Kidney (tissue), 13 donors: ENCODE measurements at regions not wholly inside any gene's neighbourhood (a gene's known extent, or its start where the extent isn't known, plus 50 kb on each side); places are given as distances from the start of the nearest gene placed in this dataset.

Source experiments
- DNase-seq, 5 donors: peaks; one replicate each; pipeline ENCODE4 v3.0.0-alpha.2; 2013 to 2020
- FAIRE-seq: peaks from 2 replicates; lab custom pipeline; 2012; peaks lifted over from hg19 to GRCh38; lab: Jason Lieb, UNC
- H3K27ac ChIP-seq, 2 donors: one replicate each; pipeline ENCODE4 v1.7.0; 2013; ENCODE audit warnings: low read depth in 2 of 2, low read length in 2 of 2, inconsistent platforms in 1 of 2
- H3K27me3 ChIP-seq: one replicate; pipeline ENCODE4 v1.7.1; 2013; ENCODE audit warnings: low read length, inconsistent platforms; ENCODE audit not compliant: control insufficient read depth, insufficient read depth
- H3K36me3 ChIP-seq, 3 donors: one replicate each; pipeline versions ENCODE4 v1.7.0 to v1.7.1; 2013; ENCODE audit warnings: low read length in 3 of 3, control low read depth in 1 of 3, inconsistent platforms in 1 of 3; ENCODE audit not compliant: insufficient read depth in 3 of 3, control insufficient read depth in 2 of 3
- H3K4me1 ChIP-seq, 3 donors: one replicate each; pipeline versions ENCODE4 v1.7.0 to v1.7.1; 2013; ENCODE audit warnings: low read length in 3 of 3, inconsistent platforms in 1 of 3, low read depth in 1 of 3; ENCODE audit not compliant: control insufficient read depth in 2 of 3, insufficient read depth in 2 of 3
- H3K4me3 ChIP-seq, 3 donors: one replicate each; pipeline versions ENCODE4 v1.7.0 to v1.8.1; 2013; ENCODE audit warnings: low read length in 3 of 3, control low read depth in 1 of 3, inconsistent platforms in 1 of 3
- H3K9ac ChIP-seq, 3 donors: one replicate each; pipeline versions ENCODE4 v1.7.0 to v1.7.1; 2013; ENCODE audit warnings: low read length in 3 of 3, control low read depth in 1 of 3, inconsistent platforms in 1 of 3
- H3K9me3 ChIP-seq, 3 donors: one replicate each; pipeline versions ENCODE4 v1.7.0 to v1.7.1; 2013; ENCODE audit warnings: low read length in 3 of 3, control low read depth in 1 of 3, inconsistent platforms in 1 of 3; ENCODE audit not compliant: control insufficient read depth in 2 of 3, insufficient read depth in 1 of 3
- intact Hi-C: fragments of 100-400 bp; cut with DNase I; formaldehyde crosslinking; loops from one replicate; pipeline ENCODE4 v1.11.1; 2022
- TF ChIP-seq, protein P1 (sequence below): IDR thresholded peaks from 3 replicates; pipeline ENCODE4 v1.5.1; 2012; ENCODE audit warnings: mild to moderate bottlenecking, moderate library complexity, borderline replicate concordance; ENCODE audit not compliant: insufficient read depth; ENCODE audit errors: extremely low read depth
- donor health status: control.
- donor health status: control.
- donor health status: control.
- donor health status: control.
- donor health status: control.
- donor health status: DM: yes; HTN: yes; CAD: no.
- donor health status: Normal renal cell carcinoma (clear cell type).

DNA sequence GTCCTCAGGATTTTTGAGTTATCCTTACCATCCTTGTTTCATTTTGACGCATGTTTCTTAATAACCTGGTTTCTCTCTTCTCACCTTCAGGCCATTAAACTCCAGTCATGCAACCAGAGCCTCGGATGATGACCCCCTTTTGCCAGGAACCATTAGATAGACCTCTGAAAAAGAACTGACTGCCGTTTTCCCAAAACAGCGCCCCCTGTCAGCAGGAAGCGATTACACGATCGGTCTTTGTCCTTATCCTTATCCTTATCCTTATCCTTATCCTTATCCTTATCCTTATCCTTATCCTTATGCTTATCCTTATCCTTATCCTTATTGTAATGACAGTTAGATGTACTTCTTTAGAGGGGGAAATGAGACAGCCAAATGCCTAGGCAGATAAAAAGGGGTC lies 148.4 kb upstream of the ITM2A start:
- FAIRE-seq = no peak
- TF ChIP-seq, protein P1, sequence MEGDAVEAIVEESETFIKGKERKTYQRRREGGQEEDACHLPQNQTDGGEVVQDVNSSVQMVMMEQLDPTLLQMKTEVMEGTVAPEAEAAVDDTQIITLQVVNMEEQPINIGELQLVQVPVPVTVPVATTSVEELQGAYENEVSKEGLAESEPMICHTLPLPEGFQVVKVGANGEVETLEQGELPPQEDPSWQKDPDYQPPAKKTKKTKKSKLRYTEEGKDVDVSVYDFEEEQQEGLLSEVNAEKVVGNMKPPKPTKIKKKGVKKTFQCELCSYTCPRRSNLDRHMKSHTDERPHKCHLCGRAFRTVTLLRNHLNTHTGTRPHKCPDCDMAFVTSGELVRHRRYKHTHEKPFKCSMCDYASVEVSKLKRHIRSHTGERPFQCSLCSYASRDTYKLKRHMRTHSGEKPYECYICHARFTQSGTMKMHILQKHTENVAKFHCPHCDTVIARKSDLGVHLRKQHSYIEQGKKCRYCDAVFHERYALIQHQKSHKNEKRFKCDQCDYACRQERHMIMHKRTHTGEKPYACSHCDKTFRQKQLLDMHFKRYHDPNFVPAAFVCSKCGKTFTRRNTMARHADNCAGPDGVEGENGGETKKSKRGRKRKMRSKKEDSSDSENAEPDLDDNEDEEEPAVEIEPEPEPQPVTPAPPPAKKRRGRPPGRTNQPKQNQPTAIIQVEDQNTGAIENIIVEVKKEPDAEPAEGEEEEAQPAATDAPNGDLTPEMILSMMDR = no peak
- H3K36me3 ChIP-seq = no peaks in the 10 kb centered on the region

DNA sequence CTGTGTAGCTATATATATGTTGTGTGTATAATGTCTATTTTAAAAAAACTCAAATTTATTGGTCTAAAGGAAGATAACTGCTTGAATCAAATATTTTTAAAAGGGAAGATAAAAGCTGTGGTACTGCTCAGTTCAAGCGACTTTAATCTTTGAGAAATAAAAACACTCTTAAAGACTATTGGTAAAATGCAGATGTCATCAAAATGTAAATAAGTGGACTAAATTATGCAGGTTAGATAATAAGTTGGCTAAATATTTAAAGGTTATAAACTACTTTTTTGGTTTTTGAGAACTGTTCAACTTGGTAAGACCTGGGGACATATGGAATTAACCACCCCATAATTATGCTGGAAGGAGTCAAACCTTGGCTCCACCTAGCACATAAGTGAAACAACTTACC lies 144.7 kb upstream of the ITM2A start:
- Histone ChIP-seq H3K9ac (no peak overlapping the region), H3K4me3 (no peak overlapping the region), H3K27ac (no peak overlapping the region), H3K4me1 (no peaks in the 10 kb centered on the region), H3K27me3 (no peaks in the 10 kb centered on the region), H3K36me3 (no peaks in the 10 kb centered on the region), H3K9me3 (no peaks in the 10 kb centered on the region)
- no peak for DNase-seq
- no peak for FAIRE-seq
- TF ChIP-seq, protein P1 = no peak
- intact Hi-C loops = no loop called here

More for the DNA sequence above, 148.4 kb upstream of the ITM2A start:
- intact Hi-C loops = no loop called here
- H3K9ac ChIP-seq = no peak overlapping the region
- H3K27me3 ChIP-seq = no peaks in the 10 kb centered on the region
- H3K4me1 ChIP-seq = no peaks in the 10 kb centered on the region
- H3K9me3 ChIP-seq = no peaks in the 10 kb centered on the region
- H3K4me3 ChIP-seq = no peak overlapping the region
- no peak for DNase-seq
- no peak overlapping the region for H3K27ac ChIP-seq

DNA sequence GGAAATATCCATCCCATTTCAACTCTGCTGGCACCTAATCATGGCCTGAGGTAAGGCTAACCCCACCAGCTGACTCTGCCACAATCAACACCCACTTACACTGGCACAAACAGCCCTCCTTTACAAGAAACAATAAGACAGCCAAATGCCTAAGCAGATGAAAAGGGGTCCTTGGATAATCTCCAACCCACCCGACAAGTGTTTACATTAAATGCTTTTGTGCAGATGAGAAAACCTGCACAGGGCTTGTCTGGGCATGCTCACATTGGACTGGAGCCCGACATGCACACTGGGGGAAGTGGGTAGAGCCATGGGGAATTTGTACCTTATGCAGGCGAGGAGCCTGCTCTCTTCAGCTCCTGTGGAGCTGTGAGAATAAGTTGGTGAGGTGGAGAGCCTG lies 138.9 kb upstream of the ITM2A start:
- no peaks in the 10 kb centered on the region for H3K9me3 ChIP-seq
- FAIRE-seq (no peak), DNase-seq (no peak)
- no peaks in the 10 kb centered on the region for H3K27me3 ChIP-seq
- H3K4me3 ChIP-seq = no peak overlapping the region
- no peak overlapping the region for H3K27ac ChIP-seq
- no peaks in the 10 kb centered on the region for H3K4me1 ChIP-seq
- TF ChIP-seq, protein P1 = no peak
- intact Hi-C loops = no loop called here
- no peaks in the 10 kb centered on the region for H3K36me3 ChIP-seq
- H3K9ac ChIP-seq = no peak overlapping the region

DNA sequence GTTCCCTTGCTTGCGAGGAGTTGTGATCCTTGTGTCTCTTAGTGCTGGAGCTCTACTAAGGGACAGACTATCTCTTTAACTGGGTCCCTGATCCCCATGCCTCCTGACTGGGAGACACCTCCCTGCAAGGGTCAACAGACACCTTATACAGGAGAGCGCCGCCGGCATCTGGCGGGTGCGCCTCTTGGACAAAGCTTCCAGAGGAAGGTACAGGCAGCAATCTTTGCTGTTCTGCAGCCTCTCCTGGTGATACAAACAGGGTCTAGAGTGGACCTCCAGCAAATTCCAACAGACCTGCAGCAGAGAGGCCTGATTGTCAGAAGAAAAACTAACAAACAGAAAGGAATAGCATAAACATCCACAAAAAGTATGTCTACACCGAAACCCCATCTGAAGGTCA lies 115.6 kb upstream of the ITM2A start:
- no peak overlapping the region for H3K4me3 ChIP-seq
- no peak overlapping the region for H3K9ac ChIP-seq
- TF ChIP-seq, protein P1 = no peak
- FAIRE-seq (no peak), DNase-seq (no peak)
- intact Hi-C loops = no loop called here
- no peaks in the 10 kb centered on the region for H3K27me3 ChIP-seq
- no peaks in the 10 kb centered on the region for H3K36me3 ChIP-seq
- no peaks in the 10 kb centered on the region for H3K9me3 ChIP-seq
- H3K27ac ChIP-seq = no peak overlapping the region
- H3K4me1 ChIP-seq = no peaks in the 10 kb centered on the region
